Stimulated activated CD4-positive, alpha-beta T cell treated with anti-CD3 and anti-CD28 coated beads, Interleukin-1b, Interleukin-23, amount 100 ng/mL, for 48 hours (primary cell): ENCODE measurements at regions not wholly inside any gene's neighbourhood (a gene's known extent, or its start where the extent isn't known, plus 50 kb on each side); places are given as distances from the start of the nearest gene placed in this dataset.

Experiments used
- DNase-seq: peaks from one replicate; pipeline ENCODE4 v3.0.0-alpha.2; 2020

GRCh38 chr4:123955167-123955800, 558.7 kb downstream of the SPRY1 start:
- no peak for DNase-seq

GRCh38 chr4:123956204-123956603, 559.6 kb downstream of the SPRY1 start:
- DNase-seq, result no peak

- no peak for DNase-seq
Measured at GRCh38 chr4:123966990-123967769, 570.6 kb downstream of the SPRY1 start.

- DNase-seq, result no peak
Measured at GRCh38 chr4:123972031-123972430, 575.4 kb downstream of the SPRY1 start.

GRCh38 chr4:123974386-123975149, 578.0 kb downstream of the SPRY1 start:
- no peak for DNase-seq

GRCh38 chr4:123976285-123976684, 579.7 kb downstream of the SPRY1 start:
- no peak for DNase-seq

GRCh38 chr4:123976819-123977218, 580.2 kb downstream of the SPRY1 start:
- no peak for DNase-seq

GRCh38 chr4:123977641-123978081, 581.1 kb downstream of the SPRY1 start:
- no peak for DNase-seq

GRCh38 chr4:123978637-123979036, 582.0 kb downstream of the SPRY1 start:
- no peak for DNase-seq

- no peak for DNase-seq
Measured at GRCh38 chr4:123980736-123981300, 584.2 kb downstream of the SPRY1 start.

GRCh38 chr4:123984886-123985285, 588.3 kb downstream of the SPRY1 start:
- DNase-seq, result no peak

- no peak for DNase-seq
Measured at GRCh38 chr4:123986268-123986798, 589.7 kb downstream of the SPRY1 start.

GRCh38 chr4:123987408-123987807, 590.8 kb downstream of the SPRY1 start:
- DNase-seq, result no peak

- DNase-seq, result no peak
Measured at GRCh38 chr4:123990310-123990870, 593.8 kb downstream of the SPRY1 start.

GRCh38 chr4:123994917-123995316, 598.3 kb downstream of the SPRY1 start:
- no peak for DNase-seq

- no peak for DNase-seq
Measured at GRCh38 chr4:123995936-123996335, 599.3 kb downstream of the SPRY1 start.

GRCh38 chr4:123996718-123997510, 600.3 kb downstream of the SPRY1 start:
- DNase-seq, result no peak

- no peak for DNase-seq
Measured at GRCh38 chr4:123997776-123998449, 601.3 kb downstream of the SPRY1 start.

- no peak for DNase-seq
Measured at GRCh38 chr4:124000233-124000632, 603.6 kb downstream of the SPRY1 start.

GRCh38 chr4:124015766-124016165, 619.2 kb downstream of the SPRY1 start:
- DNase-seq, result no peak

- DNase-seq, result no peak
Measured at GRCh38 chr4:124017185-124017785, 620.7 kb downstream of the SPRY1 start.
